WTC11 (cell line): ENCODE measurements at regions not wholly inside any gene's neighbourhood (a gene's known extent, or its start where the extent isn't known, plus 50 kb on each side); places are given as distances from the start of the nearest gene placed in this dataset.

Experiments
- CREB1 ChIP-seq: sonication (generic); formaldehyde crosslinking; IDR thresholded peaks from 2 replicates; pipeline ENCODE4 v1.8.0; 2023; ENCODE audit warnings: mild to moderate bottlenecking, missing genetic modification reagents
- TEAD4 ChIP-seq: sonication (generic); formaldehyde crosslinking; IDR thresholded peaks from 2 replicates; pipeline ENCODE4 v1.8.0; 2022; ENCODE audit warnings: mild to moderate bottlenecking, missing genetic modification reagents
- TF ChIP-seq, protein P1 (sequence below): fragments of 200-600 bp; IDR thresholded peaks from 2 replicates; pipeline ENCODE4 v1.8.0; 2022; ENCODE audit warnings: antibody characterized with exemption
- TF ChIP-seq, protein P2 (sequence below): fragments of 250-450 bp; sonication (Bioruptor Pico); IDR thresholded peaks from 2 replicates; pipeline ENCODE4 v1.9.0; 2021; ENCODE audit warnings: moderate library complexity, mild to moderate bottlenecking, inconsistent platforms, borderline replicate concordance

- TF ChIP-seq, protein P1, sequence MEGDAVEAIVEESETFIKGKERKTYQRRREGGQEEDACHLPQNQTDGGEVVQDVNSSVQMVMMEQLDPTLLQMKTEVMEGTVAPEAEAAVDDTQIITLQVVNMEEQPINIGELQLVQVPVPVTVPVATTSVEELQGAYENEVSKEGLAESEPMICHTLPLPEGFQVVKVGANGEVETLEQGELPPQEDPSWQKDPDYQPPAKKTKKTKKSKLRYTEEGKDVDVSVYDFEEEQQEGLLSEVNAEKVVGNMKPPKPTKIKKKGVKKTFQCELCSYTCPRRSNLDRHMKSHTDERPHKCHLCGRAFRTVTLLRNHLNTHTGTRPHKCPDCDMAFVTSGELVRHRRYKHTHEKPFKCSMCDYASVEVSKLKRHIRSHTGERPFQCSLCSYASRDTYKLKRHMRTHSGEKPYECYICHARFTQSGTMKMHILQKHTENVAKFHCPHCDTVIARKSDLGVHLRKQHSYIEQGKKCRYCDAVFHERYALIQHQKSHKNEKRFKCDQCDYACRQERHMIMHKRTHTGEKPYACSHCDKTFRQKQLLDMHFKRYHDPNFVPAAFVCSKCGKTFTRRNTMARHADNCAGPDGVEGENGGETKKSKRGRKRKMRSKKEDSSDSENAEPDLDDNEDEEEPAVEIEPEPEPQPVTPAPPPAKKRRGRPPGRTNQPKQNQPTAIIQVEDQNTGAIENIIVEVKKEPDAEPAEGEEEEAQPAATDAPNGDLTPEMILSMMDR, result no peak
- TF ChIP-seq, protein P2, sequence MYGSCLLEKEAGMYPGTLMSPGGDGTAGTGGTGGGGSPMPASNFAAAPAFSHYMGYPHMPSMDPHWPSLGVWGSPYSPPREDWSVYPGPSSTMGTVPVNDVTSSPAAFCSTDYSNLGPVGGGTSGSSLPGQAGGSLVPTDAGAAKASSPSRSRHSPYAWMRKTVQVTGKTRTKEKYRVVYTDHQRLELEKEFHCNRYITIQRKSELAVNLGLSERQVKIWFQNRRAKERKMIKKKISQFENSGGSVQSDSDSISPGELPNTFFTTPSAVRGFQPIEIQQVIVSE (CRISPR knock-in tag), result no peak
- TF ChIP-seq TEAD4 (no peak), CREB1 (CRISPR knock-in tag) (no peak)
Observed at GRCh38 chr12:105939181-105939721, 199.5 kb downstream of the NUAK1 start.
